ENCODE measurements at regions not wholly inside any gene's neighbourhood (a gene's known extent, or its start where the extent isn't known, plus 50 kb on each side); places are given as distances from the start of the nearest gene placed in this dataset.

DNA sequence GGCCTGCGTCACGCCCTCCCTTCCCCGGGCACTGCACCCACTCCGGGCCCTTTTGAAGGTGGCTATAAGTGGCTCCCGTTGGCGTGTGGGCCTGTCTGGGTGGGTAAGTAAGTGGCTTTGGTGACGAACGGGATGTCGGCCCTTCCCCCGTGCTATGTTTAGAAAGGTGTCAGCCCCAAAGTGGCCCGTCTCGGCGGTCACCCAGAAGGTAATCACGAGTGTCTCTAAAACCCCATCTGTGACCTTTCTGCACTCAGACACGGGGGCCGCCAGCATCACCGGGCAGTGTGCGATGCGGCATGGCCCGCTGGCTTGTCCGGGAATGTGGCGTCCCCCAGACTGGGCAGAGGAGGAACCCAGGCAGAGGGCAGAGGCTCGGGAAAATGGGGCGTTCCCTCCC lies 88.2 kb downstream of the IRX5 start:
- no peak for TF ChIP-seq EZH2 (IDR thresholded peaks at IDR 0.05; ENCODE audit: borderline replicate concordance, low read depth, low read length, severe bottlenecking)
- TF ChIP-seq, protein P1, sequence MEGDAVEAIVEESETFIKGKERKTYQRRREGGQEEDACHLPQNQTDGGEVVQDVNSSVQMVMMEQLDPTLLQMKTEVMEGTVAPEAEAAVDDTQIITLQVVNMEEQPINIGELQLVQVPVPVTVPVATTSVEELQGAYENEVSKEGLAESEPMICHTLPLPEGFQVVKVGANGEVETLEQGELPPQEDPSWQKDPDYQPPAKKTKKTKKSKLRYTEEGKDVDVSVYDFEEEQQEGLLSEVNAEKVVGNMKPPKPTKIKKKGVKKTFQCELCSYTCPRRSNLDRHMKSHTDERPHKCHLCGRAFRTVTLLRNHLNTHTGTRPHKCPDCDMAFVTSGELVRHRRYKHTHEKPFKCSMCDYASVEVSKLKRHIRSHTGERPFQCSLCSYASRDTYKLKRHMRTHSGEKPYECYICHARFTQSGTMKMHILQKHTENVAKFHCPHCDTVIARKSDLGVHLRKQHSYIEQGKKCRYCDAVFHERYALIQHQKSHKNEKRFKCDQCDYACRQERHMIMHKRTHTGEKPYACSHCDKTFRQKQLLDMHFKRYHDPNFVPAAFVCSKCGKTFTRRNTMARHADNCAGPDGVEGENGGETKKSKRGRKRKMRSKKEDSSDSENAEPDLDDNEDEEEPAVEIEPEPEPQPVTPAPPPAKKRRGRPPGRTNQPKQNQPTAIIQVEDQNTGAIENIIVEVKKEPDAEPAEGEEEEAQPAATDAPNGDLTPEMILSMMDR (IDR thresholded peaks at IDR 0.05; ENCODE audit: extremely low read depth in 1 of 2, insufficient read depth in 1 of 2, low read depth in 1 of 2, low read length in 2 of 2) = no peak
- TF ChIP-seq GATA2 (IDR thresholded peaks at IDR 0.05; ENCODE audit: insufficient read depth, insufficient read length, low read depth, low read length) = no peak
- TF ChIP-seq FOS (IDR thresholded peaks at IDR 0.05; ENCODE audit: borderline replicate concordance, insufficient read depth, low read length) = no peak
- no peak for TF ChIP-seq POLR2A (IDR thresholded peaks at IDR 0.05; ENCODE audit: low read depth, low read length)
- no peak for TF ChIP-seq MYC (IDR thresholded peaks at IDR 0.05; ENCODE audit: low read depth, low read length)
- no peak for TF ChIP-seq POLR2AphosphoS5 (IDR thresholded peaks at IDR 0.05; ENCODE audit: insufficient read depth, low read depth, low read length)
- TF ChIP-seq JUN (IDR thresholded peaks at IDR 0.05; ENCODE audit: borderline replicate concordance, insufficient read depth, insufficient read length, low read depth) = no peak

All from endothelial cell of umbilical vein (primary cell).